GM12891 (cell line): ENCODE measurements at regions not wholly inside any gene's neighbourhood (a gene's known extent, or its start where the extent isn't known, plus 50 kb on each side); places are given as distances from the start of the nearest gene placed in this dataset.

Experiments used
- PAX5 ChIP-seq: IDR thresholded peaks from 2 replicates; pipeline ENCODE4 v1.6.1; 2011; ENCODE audit warnings: low read length, moderate library complexity, mild to moderate bottlenecking; ENCODE audit not compliant: insufficient read depth, severe bottlenecking
- POLR2A ChIP-seq: IDR thresholded peaks from 2 replicates; pipeline ENCODE4 v1.6.1; 2011; ENCODE audit warnings: low read depth, low read length, control low read depth
- POLR2AphosphoS5 ChIP-seq: IDR thresholded peaks from 2 replicates; pipeline ENCODE4 v1.6.1; 2011; ENCODE audit warnings: low read depth, low read length, control low read depth
- TAF1 ChIP-seq: IDR thresholded peaks from 2 replicates; pipeline ENCODE4 v1.6.1; 2011; ENCODE audit warnings: low read depth, low read length, control low read depth

DNA sequence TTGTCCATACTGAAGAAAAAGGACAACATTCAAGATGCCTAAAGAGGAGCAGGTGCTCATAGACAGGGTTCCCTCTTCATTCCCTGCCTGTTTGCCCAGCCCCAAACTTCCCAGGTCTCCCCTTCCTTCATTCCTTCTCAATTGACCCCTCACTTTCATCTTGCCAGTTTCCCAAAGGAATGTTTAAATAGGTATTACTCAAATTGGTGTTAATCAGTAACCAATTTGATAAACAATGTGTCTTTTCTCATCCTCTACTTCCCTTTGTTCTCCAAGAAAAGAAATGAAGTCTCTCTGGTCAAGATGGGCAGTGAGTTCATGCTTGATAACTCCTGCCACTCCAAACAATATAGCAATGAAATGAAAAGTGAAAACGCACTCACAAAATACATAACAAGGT is 101.9 kb downstream of the TMPRSS5 start:
- TF ChIP-seq TAF1 (no peak), PAX5 (no peak), POLR2A (no peak), POLR2AphosphoS5 (no peak)
